Astrocyte of the cerebellum (primary cell): ENCODE measurements at regions not wholly inside any gene's neighbourhood (a gene's known extent, or its start where the extent isn't known, plus 50 kb on each side); places are given as distances from the start of the nearest gene placed in this dataset.

Experiments
- DNase-seq: peaks from one replicate; pipeline ENCODE4 v3.0.0-alpha.2; 2011; ENCODE audit warnings: low read depth
- H3K4me3 ChIP-seq: 2 replicates; pipeline ENCODE4 v1.5.1; 2011; ENCODE audit warnings: mild to moderate bottlenecking, low read depth, low read length, moderate library complexity
- in situ Hi-C: cut with HindIII; loops from 2 replicates; pipeline ENCODE4 v1.10.0; 2017; ENCODE audit warnings: low sequenced_read_pairs
- TF ChIP-seq, protein P1 (sequence below): IDR thresholded peaks from 2 replicates; pipeline ENCODE4 v1.5.1; 2012; ENCODE audit warnings: low read length, low read depth, moderate library complexity, mild to moderate bottlenecking; ENCODE audit errors: missing control alignments

DNA sequence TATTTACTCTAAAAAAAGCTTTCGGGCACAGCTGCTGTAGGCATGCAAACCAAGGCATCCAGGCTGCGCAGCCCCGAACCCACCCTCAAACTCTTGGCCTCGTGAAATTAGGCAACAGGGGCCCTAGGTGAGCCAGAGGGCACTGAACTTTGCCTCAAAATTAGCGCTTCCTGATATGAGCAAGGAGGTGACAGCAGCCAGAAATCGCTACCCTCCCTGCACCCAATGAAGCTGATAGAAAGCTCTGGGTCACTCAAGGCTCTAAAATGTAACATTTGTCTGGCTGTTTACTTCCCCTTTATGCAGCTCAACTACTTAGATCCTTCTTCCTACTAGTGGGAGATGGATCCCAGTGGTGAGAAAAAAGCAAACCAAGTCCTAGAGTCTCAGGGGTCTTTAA lies 61.8 kb downstream of the PITPNM2 start:
- no peak for DNase-seq
- in situ Hi-C loops = no loop called here
- TF ChIP-seq, protein P1, sequence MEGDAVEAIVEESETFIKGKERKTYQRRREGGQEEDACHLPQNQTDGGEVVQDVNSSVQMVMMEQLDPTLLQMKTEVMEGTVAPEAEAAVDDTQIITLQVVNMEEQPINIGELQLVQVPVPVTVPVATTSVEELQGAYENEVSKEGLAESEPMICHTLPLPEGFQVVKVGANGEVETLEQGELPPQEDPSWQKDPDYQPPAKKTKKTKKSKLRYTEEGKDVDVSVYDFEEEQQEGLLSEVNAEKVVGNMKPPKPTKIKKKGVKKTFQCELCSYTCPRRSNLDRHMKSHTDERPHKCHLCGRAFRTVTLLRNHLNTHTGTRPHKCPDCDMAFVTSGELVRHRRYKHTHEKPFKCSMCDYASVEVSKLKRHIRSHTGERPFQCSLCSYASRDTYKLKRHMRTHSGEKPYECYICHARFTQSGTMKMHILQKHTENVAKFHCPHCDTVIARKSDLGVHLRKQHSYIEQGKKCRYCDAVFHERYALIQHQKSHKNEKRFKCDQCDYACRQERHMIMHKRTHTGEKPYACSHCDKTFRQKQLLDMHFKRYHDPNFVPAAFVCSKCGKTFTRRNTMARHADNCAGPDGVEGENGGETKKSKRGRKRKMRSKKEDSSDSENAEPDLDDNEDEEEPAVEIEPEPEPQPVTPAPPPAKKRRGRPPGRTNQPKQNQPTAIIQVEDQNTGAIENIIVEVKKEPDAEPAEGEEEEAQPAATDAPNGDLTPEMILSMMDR = no peak
- no peak overlapping the region for H3K4me3 ChIP-seq

DNA sequence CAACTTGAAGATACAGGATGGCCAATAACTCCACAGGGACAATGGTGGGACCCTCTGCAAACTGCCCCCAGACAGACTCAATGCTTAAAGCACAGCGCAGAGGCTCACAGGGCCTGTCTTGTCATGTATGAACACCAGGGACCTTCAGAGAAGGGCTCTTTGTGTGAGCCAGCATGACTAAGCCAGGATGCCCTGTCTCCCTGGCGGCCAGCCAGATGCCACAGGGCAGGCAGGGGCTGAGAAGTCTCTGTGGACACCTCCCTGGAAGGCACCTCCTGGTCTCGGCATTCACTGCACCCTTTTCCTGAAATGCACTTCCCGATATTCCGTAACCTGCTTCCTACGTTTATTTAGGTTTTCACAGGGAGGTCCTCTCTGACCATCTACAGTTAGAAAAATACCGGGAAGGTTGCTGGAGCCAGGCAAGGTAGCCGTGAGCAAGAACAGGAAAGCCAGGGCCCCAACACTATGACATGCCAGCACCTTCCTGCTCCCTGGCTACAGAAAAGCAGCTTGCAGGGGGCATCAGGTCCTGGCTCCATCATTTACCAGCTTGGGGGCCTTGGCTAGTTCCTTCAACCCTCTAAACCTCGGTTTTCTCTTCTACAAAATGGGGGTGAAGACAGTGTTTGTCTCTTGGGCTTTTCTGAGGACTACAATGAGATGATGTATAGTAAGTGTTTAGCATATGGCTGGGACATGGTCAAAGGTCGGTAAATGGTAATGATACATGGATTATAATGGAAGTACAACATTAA lies 65.0 kb downstream of the PITPNM2 start:
- TF ChIP-seq, protein P1 = no peak
- no peak overlapping the region for H3K4me3 ChIP-seq
- in situ Hi-C loops = no loop called here
- DNase-seq = no peak

DNA sequence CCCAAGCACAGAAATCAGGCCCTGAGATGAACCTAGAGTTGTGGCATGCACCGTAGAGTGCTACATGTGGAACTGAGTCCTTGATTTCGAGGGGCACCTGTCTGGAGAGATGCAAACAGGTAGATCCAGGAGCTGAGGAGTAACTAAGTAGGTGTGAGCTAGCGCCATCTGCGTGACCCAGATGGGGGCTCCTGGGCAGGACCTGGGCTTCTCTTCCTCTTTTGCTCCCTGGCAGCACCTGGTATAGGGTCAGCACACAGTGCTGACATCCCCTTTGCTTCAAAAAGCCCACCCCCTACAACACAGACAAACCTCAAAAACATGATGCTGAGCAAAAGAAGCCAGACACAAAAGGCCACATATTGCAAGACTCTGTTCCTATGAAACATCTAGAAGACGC lies 65.8 kb downstream of the PITPNM2 start:
- no peak overlapping the region for H3K4me3 ChIP-seq
- in situ Hi-C loops = no loop called here
- TF ChIP-seq, protein P1 = no peak
- DNase-seq = no peak

DNA sequence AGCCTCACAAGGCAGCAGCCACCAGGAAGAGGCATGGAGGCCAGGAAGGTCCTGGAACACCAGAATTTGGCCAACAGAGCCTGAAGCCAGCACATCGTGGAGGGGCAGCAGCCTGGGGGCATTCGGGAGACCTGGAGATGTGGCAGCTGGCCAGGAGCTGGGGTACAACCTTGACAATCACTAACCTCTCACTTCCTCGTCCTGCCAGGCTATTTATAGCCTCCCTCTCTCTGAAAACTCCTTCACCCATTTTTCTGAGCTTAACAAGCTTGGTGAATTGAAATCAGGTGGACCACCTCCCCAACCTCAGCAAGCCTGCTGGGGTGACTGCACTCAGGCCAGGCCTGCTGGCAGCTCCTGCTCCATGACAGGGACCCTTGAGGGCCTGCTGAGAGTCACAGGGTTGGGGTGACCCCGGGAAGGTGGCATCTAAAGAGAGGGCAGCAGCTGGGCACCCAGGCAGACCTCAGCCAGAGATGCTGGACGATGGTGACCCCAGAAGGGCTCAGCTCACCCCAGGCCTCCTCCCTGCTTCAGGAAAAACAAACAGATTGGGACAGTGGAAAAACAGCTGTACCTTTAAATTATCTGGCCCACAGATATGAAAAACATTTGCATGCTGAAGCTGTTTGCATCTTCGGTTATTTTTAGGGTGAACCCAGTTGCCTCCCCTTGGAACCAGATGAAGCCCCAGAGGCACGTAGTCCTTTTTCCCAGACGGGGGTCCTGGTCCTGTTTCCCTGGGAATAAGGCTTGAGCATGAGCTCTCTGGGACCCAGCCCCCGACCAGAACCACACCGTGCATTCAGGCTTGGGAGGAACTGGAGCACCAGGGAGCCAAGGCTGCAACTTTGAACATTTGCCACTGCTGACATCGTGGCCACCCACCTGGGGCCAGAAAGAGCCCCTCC lies 67.0 kb downstream of the PITPNM2 start:
- TF ChIP-seq, protein P1 = no peak
- no peak for DNase-seq
- no peak overlapping the region for H3K4me3 ChIP-seq
- in situ Hi-C loops = no loop called here

DNA sequence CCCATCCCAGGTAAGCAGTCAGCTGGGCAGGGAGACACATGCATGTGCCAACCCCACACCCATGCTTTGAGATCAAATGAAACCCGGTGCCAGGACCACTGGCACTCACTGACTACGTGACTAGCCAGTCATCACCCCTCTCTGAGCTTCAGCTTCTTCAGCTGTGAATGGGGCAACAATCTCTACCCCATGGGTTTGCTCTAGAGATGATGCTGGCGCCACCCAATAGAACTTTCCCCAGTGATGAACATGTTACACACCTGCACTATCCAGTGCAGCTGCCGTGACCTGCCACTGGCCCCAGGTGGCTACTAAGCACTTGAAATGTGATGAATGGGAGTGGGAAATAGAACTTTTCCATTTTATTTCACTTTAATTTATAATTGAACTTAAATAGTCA lies 70.3 kb downstream of the PITPNM2 start:
- no peak for DNase-seq
- no peak overlapping the region for H3K4me3 ChIP-seq
- TF ChIP-seq, protein P1 = no peak
- in situ Hi-C loops = no loop called here

DNA sequence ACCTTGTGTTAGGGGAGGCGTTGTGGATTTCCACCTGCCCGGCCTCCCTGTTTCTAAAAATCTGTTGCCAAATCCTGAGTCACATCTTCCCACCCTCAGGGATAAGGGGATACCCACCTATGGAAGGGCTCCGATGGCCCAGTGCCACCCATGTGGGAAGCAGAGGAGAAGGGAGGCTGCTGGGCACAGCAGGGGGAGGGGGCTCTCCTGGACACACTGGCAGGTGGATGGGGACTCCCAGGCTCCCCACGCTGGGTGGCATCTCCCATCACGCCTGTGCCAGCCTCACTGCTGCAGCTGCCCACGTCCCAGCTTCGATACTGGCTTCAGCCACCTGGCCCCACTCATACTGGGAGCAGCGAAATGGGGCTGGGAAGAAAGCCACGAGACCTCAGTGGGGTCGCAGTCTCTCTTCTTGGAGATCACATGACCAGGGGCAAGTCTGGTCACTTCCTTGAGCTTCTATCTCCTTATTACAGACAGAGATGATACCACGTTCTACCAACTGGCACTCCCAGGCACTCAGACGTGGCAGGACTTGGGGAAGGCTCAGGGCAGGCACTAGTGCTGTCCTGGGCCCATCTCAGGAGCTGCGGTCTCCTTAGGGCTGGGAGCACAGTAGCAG lies 72.2 kb downstream of the PITPNM2 start:
- TF ChIP-seq, protein P1 = no peak
- no peak for DNase-seq
- in situ Hi-C loops = no loop called here
- H3K4me3 ChIP-seq = no peak overlapping the region
